Ishikawa (cell line): ENCODE measurements at regions not wholly inside any gene's neighbourhood (a gene's known extent, or its start where the extent isn't known, plus 50 kb on each side); places are given as distances from the start of the nearest gene placed in this dataset.

Experiments
- CEBPB ChIP-seq: IDR thresholded peaks from 2 replicates; pipeline ENCODE4 v1.6.1; 2012
- CREB1 ChIP-seq: IDR thresholded peaks from 2 replicates; pipeline ENCODE4 v1.6.1; 2012; ENCODE audit warnings: low read depth
- EGR1 ChIP-seq: IDR thresholded peaks from 2 replicates; pipeline ENCODE4 v1.6.1; 2012
- EP300 ChIP-seq: IDR thresholded peaks from 2 replicates; pipeline ENCODE4 v1.6.1; 2012; ENCODE audit warnings: borderline replicate concordance
- FOXM1 ChIP-seq: IDR thresholded peaks from 2 replicates; pipeline ENCODE4 v1.6.1; 2012; ENCODE audit warnings: low read depth, borderline replicate concordance
- NFIC ChIP-seq: IDR thresholded peaks from 2 replicates; pipeline ENCODE4 v1.6.1; 2012
- RAD21 ChIP-seq: IDR thresholded peaks from 2 replicates; pipeline ENCODE4 v1.6.1; 2012; ENCODE audit warnings: low read depth
- TAF1 ChIP-seq: IDR thresholded peaks from 2 replicates; pipeline ENCODE4 v1.6.1; 2012; ENCODE audit warnings: low read depth, mild to moderate bottlenecking
- TCF12 ChIP-seq: IDR thresholded peaks from 2 replicates; pipeline ENCODE4 v1.6.1; 2012; ENCODE audit warnings: low read depth
- TEAD4 ChIP-seq: IDR thresholded peaks from 2 replicates; pipeline ENCODE4 v1.6.1; 2012
- YY1 ChIP-seq: IDR thresholded peaks from 2 replicates; pipeline ENCODE4 v1.6.1; 2012; ENCODE audit warnings: low read depth
- ZBTB7A ChIP-seq: IDR thresholded peaks from 2 replicates; pipeline ENCODE4 v1.6.1; 2012; ENCODE audit warnings: low read depth
- TF ChIP-seq, protein P1 (sequence below): IDR thresholded peaks from 2 replicates; pipeline ENCODE4 v1.6.1; 2012; ENCODE audit warnings: low read depth, mild to moderate bottlenecking
- TF ChIP-seq, protein P2 (sequence below): IDR thresholded peaks from 2 replicates; pipeline ENCODE4 v1.6.1; 2012
- TF ChIP-seq, protein P3 (sequence below): IDR thresholded peaks from 2 replicates; pipeline ENCODE4 v1.6.1; 2012

DNA sequence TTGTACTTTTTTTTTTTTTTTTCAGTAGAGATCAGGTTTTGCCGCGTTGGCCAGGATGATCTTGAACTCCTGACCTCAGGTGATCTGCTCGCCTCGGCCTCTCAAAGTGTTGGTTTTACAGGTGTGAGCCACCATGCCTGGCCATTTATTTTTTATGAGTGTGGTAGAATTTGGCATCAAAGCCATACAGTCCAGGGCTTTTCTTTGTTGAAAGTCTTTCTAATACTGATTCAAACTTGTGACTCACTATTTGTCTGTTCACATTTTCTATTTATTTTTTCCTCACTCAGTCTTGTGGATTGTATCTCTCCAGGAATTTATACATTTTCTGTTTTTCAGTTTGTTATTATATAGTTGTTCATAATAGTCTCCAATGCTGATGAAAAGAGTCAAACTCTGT lies 66.5 kb upstream of the SPIN4 start:
- TF ChIP-seq ZBTB7A = no peak
- TF ChIP-seq NFIC = no peak
- no peak for TF ChIP-seq CEBPB
- TF ChIP-seq, protein P1, sequence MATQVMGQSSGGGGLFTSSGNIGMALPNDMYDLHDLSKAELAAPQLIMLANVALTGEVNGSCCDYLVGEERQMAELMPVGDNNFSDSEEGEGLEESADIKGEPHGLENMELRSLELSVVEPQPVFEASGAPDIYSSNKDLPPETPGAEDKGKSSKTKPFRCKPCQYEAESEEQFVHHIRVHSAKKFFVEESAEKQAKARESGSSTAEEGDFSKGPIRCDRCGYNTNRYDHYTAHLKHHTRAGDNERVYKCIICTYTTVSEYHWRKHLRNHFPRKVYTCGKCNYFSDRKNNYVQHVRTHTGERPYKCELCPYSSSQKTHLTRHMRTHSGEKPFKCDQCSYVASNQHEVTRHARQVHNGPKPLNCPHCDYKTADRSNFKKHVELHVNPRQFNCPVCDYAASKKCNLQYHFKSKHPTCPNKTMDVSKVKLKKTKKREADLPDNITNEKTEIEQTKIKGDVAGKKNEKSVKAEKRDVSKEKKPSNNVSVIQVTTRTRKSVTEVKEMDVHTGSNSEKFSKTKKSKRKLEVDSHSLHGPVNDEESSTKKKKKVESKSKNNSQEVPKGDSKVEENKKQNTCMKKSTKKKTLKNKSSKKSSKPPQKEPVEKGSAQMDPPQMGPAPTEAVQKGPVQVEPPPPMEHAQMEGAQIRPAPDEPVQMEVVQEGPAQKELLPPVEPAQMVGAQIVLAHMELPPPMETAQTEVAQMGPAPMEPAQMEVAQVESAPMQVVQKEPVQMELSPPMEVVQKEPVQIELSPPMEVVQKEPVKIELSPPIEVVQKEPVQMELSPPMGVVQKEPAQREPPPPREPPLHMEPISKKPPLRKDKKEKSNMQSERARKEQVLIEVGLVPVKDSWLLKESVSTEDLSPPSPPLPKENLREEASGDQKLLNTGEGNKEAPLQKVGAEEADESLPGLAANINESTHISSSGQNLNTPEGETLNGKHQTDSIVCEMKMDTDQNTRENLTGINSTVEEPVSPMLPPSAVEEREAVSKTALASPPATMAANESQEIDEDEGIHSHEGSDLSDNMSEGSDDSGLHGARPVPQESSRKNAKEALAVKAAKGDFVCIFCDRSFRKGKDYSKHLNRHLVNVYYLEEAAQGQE = no peak

- TF ChIP-seq, protein P2, sequence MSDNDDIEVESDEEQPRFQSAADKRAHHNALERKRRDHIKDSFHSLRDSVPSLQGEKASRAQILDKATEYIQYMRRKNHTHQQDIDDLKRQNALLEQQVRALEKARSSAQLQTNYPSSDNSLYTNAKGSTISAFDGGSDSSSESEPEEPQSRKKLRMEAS = no peak
- no peak for TF ChIP-seq FOXM1
Measured at GRCh38 chrX:63408050-63408449, 56.9 kb upstream of the SPIN4 start.

DNA sequence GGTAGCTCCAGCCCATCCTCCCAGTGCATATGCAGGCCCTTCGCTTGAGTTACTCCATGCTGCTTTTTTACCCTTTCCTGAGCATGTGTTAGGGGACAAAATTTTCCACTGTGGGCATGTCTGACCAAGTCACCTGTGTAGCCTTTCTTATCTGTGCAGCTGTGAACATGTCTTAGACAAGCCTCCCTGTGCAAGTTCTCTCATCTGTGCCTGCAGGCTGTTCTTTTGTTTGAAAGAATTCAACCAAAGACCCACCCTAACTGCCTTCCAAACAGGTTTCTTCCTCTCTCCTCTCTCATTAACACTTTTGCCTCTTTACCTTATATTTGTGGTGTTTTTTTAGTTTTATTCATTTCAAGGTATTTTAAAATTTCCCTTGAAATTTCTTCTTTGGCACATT lies 53.2 kb upstream of the SPIN4 start:
- TF ChIP-seq TCF12 = no peak
- TF ChIP-seq RAD21 = no peak

- TF ChIP-seq TCF12 (no peak), TAF1 (no peak), CREB1 (no peak), YY1 (no peak), TEAD4 (no peak), FOXM1 (no peak), NFIC (no peak), RAD21 (no peak), EGR1 (no peak), EP300 (no peak), ZBTB7A (no peak), CEBPB (no peak)
- TF ChIP-seq, protein P3, sequence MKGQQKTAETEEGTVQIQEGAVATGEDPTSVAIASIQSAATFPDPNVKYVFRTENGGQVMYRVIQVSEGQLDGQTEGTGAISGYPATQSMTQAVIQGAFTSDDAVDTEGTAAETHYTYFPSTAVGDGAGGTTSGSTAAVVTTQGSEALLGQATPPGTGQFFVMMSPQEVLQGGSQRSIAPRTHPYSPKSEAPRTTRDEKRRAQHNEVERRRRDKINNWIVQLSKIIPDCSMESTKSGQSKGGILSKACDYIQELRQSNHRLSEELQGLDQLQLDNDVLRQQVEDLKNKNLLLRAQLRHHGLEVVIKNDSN = no peak
- TF ChIP-seq, protein P1 = no peak
- TF ChIP-seq, protein P2 = no peak
Measured at GRCh38 chrX:63402106-63402505, 51.0 kb upstream of the SPIN4 start.
